ENCODE measurements at regions not wholly inside any gene's neighbourhood (a gene's known extent, or its start where the extent isn't known, plus 50 kb on each side); places are given as distances from the start of the nearest gene placed in this dataset.
"Not testable (repeated sequence)": the region's sequence is repeated elsewhere in the genome, so short reads cannot be mapped to it uniquely, and the experiment has no call there.

DNA sequence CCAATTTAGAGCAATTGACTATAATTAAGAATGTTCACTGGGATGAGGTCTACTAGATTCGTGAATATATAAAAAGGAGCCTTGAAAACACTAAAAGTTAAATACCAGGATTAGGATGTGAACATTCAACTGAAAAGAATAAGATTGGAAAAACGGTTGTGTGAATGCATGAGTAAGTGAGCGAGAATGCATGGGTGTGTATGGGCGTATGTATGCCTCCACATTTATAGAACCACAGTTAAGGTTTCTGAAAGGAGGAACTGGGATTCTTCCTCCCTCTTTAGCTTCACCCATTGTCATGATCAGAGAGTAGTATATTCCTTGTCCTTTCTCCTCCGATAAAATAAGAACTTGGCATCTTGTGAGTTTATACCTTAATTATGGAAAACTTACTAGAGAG lies 151.1 kb upstream of the UBE2E3 start:
- no peak overlapping the region for H3K27ac ChIP-seq
- no peaks in the 10 kb centered on the region for H3K9me3 ChIP-seq
- intact Hi-C loops (cut with DNase I) = no loop called here
- no peaks in the 10 kb centered on the region for H3K36me3 ChIP-seq (replicated peaks in 1 of 2; ENCODE audit: insufficient read depth in 1 of 2, low read depth in 2 of 2)
- DNase-seq (no peak), ATAC-seq (no peak)
- no peaks in the 10 kb centered on the region for H3K4me1 ChIP-seq
- no peaks in the 10 kb centered on the region for H3K27me3 ChIP-seq
- 71 to 73% methylated on average over 5 of the region's 5 CpGs for WGBS, 2 donors
- TF ChIP-seq, protein P1, sequence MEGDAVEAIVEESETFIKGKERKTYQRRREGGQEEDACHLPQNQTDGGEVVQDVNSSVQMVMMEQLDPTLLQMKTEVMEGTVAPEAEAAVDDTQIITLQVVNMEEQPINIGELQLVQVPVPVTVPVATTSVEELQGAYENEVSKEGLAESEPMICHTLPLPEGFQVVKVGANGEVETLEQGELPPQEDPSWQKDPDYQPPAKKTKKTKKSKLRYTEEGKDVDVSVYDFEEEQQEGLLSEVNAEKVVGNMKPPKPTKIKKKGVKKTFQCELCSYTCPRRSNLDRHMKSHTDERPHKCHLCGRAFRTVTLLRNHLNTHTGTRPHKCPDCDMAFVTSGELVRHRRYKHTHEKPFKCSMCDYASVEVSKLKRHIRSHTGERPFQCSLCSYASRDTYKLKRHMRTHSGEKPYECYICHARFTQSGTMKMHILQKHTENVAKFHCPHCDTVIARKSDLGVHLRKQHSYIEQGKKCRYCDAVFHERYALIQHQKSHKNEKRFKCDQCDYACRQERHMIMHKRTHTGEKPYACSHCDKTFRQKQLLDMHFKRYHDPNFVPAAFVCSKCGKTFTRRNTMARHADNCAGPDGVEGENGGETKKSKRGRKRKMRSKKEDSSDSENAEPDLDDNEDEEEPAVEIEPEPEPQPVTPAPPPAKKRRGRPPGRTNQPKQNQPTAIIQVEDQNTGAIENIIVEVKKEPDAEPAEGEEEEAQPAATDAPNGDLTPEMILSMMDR (IDR thresholded peaks at IDR 0.05) = no peak
- no peak for TF ChIP-seq POLR2A (IDR thresholded peaks at IDR 0.05)
- H3K4me3 ChIP-seq = no peak overlapping the region

DNA sequence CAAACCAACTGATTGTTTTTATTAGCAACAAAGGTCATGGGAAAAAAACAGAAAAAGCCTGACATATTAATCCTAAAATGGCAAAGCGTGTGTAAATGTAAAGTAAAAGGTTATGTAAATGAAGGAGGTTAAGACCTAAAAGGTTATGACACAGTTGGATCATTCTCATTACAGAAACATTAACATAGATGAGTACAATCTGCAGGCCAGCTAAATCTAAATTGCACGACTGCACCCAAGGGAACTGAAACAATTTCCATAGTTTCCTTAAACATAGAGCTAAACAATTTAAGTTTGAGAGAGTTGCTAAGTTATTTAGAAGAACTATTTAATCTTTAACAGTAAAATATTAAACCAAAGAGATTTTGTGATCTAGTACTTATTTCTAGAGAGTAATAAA lies 151.6 kb upstream of the UBE2E3 start:
- Histone ChIP-seq H3K9me3 (no peaks in the 10 kb centered on the region), H3K27me3 (no peaks in the 10 kb centered on the region), H3K4me3 (no peak overlapping the region), H3K36me3 (replicated peaks in 1 of 2; ENCODE audit: insufficient read depth in 1 of 2, low read depth in 2 of 2) (no peaks in the 10 kb centered on the region), H3K27ac (no peak overlapping the region), H3K4me1 (no peaks in the 10 kb centered on the region)
- intact Hi-C loops (cut with DNase I) = no loop called here
- ATAC-seq (no peak), DNase-seq (no peak)
- no peak for TF ChIP-seq POLR2A (IDR thresholded peaks at IDR 0.05)
- TF ChIP-seq, protein P1 (IDR thresholded peaks at IDR 0.05) = no peak
- 75 to 81% methylated on average over 2 of the region's 2 CpGs for WGBS, 2 donors

DNA sequence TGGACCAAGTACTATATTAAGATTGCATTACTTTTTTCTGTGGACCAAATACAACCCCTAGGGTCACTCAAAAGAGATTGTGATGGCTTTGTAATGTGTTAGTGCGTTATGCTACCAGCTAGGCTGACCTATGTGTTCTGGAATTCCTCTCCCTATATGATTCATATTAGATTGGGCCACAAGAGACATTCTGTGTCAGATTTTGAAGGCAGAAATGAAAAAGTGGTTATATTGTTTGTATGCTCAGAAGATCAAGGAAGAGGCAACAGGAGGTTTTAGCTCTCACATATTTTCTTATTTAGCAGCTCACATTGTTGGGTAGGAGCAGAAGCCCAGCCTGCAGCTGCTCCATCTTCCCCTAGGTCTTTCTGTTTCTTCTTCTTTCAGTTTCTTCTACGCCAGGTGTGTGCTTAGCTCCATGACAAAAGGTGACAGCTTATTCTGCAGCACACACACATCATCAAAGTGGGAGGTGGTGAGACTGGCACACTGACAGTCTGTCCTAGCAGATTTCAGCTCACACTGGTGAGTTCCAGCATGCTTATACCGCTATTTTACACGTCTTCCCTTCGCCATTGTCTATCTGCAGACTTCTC lies 156.8 kb upstream of the UBE2E3 start:
- Histone ChIP-seq H3K27me3 (no peaks in the 10 kb centered on the region), H3K4me3 (no peak overlapping the region), H3K27ac (no peak overlapping the region), H3K36me3 (replicated peaks in 1 of 2; ENCODE audit: insufficient read depth in 1 of 2, low read depth in 2 of 2) (no peaks in the 10 kb centered on the region), H3K4me1 (no peaks in the 10 kb centered on the region), H3K9me3 (no peaks in the 10 kb centered on the region)
- WGBS, 2 donors = 70 to 83% methylated on average over 5 of the region's 5 CpGs
- TF ChIP-seq, protein P1 (IDR thresholded peaks at IDR 0.05) = no peak
- TF ChIP-seq POLR2A (IDR thresholded peaks at IDR 0.05) = no peak
- DNase-seq (no peak), ATAC-seq (no peak)
- intact Hi-C loops (cut with DNase I) = no loop called here

DNA sequence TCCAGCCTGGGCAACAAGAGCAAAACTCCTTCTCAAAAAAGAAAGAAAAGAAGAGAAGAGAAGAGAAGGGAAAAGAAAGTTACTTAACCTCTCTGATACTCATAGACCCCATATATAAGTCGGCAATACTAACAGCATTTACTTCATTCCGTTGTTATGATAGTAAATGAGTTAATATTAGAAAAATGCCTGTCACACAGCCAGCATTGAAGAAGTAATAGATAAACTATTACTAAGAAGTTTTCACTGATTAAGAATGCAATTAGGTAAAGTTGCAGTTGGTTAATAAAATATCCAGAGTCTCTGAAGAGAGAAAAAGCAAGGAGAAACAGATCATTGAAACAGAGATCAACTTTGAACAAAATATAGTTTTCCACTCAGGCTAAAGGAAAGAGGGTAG lies 161.3 kb upstream of the UBE2E3 start:
- ATAC-seq = no peak
- Histone ChIP-seq H3K9me3 (no peaks in the 10 kb centered on the region), H3K27ac (no peak overlapping the region), H3K36me3 (replicated peaks in 1 of 2; ENCODE audit: insufficient read depth in 1 of 2, low read depth in 2 of 2) (no peaks in the 10 kb centered on the region), H3K4me3 (no peak overlapping the region), H3K27me3 (no peaks in the 10 kb centered on the region), H3K4me1 (no peaks in the 10 kb centered on the region)
- intact Hi-C loops (cut with DNase I) = no loop called here
- no peak for TF ChIP-seq POLR2A (IDR thresholded peaks at IDR 0.05)
- TF ChIP-seq, protein P1 (IDR thresholded peaks at IDR 0.05) = no peak
- DNase-seq = no peak
- 49 to 54% methylated on average over 2 of the region's 2 CpGs for WGBS, 2 donors

DNA sequence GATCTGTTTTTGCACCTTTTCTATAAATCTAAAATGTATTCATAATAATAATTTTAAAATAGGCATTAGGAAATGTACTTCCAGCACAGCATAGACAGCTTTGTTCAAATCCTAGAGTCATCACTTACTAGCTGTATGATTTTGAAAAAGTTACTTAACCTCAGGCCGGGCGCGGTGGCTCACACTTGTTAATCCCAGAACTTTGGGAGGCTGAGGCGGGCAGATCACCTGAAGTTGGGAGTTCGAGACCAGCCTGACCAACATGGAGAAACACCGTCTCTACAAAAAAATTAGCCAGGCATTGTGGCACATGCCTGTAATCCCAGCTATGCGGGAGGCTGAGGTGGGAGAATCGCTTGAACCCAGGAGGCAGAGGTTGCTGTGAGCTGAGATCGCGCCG lies 161.7 kb upstream of the UBE2E3 start:
- H3K4me3 ChIP-seq; H3K9me3 ChIP-seq; H3K4me1 ChIP-seq; H3K36me3 ChIP-seq (replicated peaks in 1 of 2; ENCODE audit: insufficient read depth in 1 of 2, low read depth in 2 of 2); intact Hi-C loops (cut with DNase I); DNase-seq; H3K27ac ChIP-seq; H3K27me3 ChIP-seq; ATAC-seq: not testable (repeated sequence)
- WGBS, 2 donors = 86 to 97% methylated on average over 11 of the region's 11 CpGs
